Mononuclear cell (primary cell): ENCODE measurements at regions not wholly inside any gene's neighbourhood (a gene's known extent, or its start where the extent isn't known, plus 50 kb on each side); places are given as distances from the start of the nearest gene placed in this dataset.

Source experiments
- H3K27me3 ChIP-seq: 2 replicates; pipeline ENCODE4 v1.6.0; 2011; ENCODE audit warnings: low read length, control low read depth; ENCODE audit not compliant: insufficient read depth
- H3K4me1 ChIP-seq: 2 replicates; pipeline ENCODE4 v1.5.1; 2011; ENCODE audit warnings: mild to moderate bottlenecking, low read length, control low read depth; ENCODE audit not compliant: insufficient read depth
- H3K4me3 ChIP-seq: 2 replicates; pipeline ENCODE4 v1.5.1; 2011; ENCODE audit warnings: mild to moderate bottlenecking, low read length, moderate library complexity
- H3K9me3 ChIP-seq: 2 replicates; pipeline ENCODE4 v1.5.1; 2011; ENCODE audit warnings: low read depth, mild to moderate bottlenecking, control low read depth, low read length

DNA sequence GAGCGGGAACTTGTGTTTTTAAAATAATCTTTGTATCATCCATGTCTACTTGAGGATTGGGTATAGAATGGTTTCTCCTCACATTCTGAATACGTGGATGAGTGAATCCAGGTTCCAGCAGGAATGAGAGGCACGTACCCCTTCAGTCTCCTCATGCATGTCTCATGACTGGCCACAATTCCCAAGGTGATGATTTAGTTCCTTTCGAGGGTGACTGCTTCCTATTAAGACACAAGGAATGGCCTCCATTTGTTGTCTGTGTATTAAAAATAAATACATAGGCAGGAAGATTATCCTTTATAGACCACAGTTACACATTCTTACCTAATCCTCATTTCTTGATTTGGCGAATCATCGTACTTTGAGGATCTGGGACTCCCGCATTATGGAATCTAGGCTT lies 217.0 kb upstream of the LRIG1 start:
- Histone ChIP-seq H3K4me3 (no peak overlapping the region), H3K9me3 (no peaks in the 10 kb centered on the region), H3K4me1 (no peaks in the 10 kb centered on the region), H3K27me3 (no peaks in the 10 kb centered on the region)

GRCh38 chr3:66719796-66720356 lies 219.1 kb upstream of the LRIG1 start:
- Histone ChIP-seq H3K4me1 (no peaks in the 10 kb centered on the region), H3K27me3 (no peaks in the 10 kb centered on the region), H3K9me3 (no peaks in the 10 kb centered on the region), H3K4me3 (no peak overlapping the region)

DNA sequence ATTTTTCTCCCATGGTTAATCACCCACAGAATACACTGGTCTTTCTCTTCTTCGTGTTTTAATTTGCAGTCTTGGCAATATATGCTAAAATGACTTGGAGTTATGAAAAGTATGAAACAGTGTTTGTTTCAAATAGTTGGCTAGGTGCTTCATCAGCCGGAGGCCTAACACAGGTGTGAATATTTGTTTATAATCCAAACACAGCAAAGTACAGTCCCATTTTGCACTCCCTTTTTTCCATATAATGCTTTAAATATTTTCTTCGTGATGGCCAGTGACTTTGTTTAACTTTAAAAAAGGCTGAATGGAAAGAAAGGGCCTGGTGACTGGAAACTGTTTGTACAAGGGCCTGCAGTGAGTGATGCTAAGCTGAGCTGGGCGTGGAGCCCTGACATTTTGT lies 219.7 kb upstream of the LRIG1 start:
- Histone ChIP-seq H3K27me3 (no peaks in the 10 kb centered on the region), H3K4me3 (no peak overlapping the region), H3K4me1 (no peaks in the 10 kb centered on the region), H3K9me3 (no peaks in the 10 kb centered on the region)

GRCh38 chr3:66722675-66723074 lies 221.9 kb upstream of the LRIG1 start:
- H3K27me3 ChIP-seq: no peaks in the 10 kb centered on the region
- H3K9me3 ChIP-seq: no peaks in the 10 kb centered on the region
- H3K4me3 ChIP-seq: no peak overlapping the region
- H3K4me1 ChIP-seq: no peaks in the 10 kb centered on the region

- Histone ChIP-seq H3K4me1 (no peaks in the 10 kb centered on the region), H3K4me3 (no peak overlapping the region), H3K9me3 (no peaks in the 10 kb centered on the region), H3K27me3 (no peaks in the 10 kb centered on the region)
Measured at GRCh38 chr3:66723231-66723630, 222.4 kb upstream of the LRIG1 start.

DNA sequence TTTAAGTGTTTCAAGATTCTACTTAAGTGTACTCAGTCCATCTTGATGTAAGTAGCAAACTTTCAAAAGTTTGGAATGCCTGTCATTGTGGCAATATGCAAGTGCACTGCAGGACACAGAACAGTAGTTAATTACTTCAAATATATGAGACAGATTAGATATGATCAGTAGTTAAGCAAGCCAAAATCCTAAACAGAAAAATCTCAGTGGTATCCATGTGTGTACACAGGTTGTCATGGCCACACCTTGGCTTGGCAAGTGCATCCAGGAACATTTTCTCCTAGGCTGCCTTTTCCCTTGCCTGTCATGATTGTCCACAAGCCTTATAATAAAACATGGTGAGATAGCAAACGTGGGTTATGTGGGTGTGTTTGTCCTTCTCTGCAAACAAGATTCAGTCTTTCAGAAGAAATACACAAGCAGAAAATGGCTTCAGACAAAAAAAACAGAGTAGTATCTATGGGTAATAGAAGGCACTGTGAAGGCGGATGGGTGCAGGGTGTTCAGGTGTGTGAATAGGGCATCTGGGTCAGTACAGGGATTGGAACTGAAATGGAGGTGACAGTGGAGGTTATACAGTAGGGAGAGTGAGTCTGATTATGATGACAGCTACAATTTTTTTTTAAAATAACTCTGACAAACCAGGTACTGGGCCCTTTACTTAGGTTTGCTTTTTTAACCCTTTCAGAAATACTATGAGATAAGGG lies 229.0 kb upstream of the LRIG1 start:
- Histone ChIP-seq H3K27me3 (no peaks in the 10 kb centered on the region), H3K4me3 (no peak overlapping the region), H3K9me3 (no peaks in the 10 kb centered on the region), H3K4me1 (no peaks in the 10 kb centered on the region)

DNA sequence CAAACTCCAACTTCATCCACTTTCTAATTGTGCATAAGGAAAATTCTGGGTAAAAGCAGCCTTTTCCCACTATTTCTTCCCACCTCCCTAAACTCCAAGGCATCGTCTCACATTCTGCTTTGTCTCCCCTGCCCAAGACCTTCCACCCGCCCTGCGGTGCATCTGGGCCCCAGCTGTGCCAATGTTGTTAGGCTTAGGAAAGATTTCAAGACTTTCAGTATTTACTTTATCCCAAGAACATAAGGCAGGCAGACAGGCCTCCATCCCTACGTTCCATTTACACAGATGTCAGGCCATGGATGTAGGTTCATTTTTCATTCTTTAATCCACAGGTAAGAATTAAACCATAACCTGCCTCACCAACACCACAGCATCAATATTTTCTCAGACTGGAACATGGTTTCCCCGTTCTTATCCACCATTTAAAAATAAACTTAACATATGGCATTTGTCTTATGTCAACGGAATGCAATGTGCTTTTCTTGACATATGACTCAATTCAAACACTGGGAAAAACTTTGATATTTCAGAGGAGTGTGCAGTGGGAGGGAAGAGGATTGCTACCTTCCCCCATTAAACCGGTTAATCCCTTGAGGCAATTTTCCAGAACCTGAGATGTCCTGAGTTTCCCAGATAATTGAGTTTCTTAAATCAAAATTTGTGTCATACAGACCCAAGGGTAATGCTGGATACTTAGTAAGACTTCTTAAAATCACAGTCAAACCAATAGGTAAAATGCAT lies 238.0 kb upstream of the LRIG1 start:
- Histone ChIP-seq H3K9me3 (no peaks in the 10 kb centered on the region), H3K4me1 (no peaks in the 10 kb centered on the region), H3K27me3 (no peaks in the 10 kb centered on the region), H3K4me3 (no peak overlapping the region)

DNA sequence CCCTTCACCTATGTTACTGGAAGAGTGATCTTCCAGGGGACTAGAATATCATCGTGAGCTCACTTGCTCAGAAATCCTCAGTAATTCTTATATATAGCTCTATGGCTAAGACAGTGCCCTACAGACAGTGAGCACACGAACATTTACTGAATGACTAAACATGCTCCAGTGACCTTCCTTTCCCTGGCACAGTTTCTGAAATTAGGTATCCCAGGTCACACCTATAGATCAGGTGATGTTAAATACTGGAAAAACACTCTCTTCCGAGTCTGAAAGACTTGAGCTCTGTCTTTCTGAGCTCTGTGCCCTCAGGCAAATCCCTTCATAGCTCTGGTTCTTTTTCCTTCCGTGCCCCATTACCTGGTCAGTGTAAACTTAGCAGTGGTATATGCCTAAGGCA lies 239.4 kb upstream of the LRIG1 start:
- H3K4me3 ChIP-seq: no peak overlapping the region
- no peaks in the 10 kb centered on the region for H3K9me3 ChIP-seq
- H3K27me3 ChIP-seq: no peaks in the 10 kb centered on the region
- no peaks in the 10 kb centered on the region for H3K4me1 ChIP-seq

- H3K27me3 ChIP-seq: no peaks in the 10 kb centered on the region
- no peak overlapping the region for H3K4me3 ChIP-seq
- no peaks in the 10 kb centered on the region for H3K4me1 ChIP-seq
- no peaks in the 10 kb centered on the region for H3K9me3 ChIP-seq
Measured at GRCh38 chr3:66744521-66744920, 243.7 kb upstream of the LRIG1 start.

- Histone ChIP-seq H3K27me3 (no peaks in the 10 kb centered on the region), H3K9me3 (no peaks in the 10 kb centered on the region), H3K4me3 (no peak overlapping the region), H3K4me1 (no peaks in the 10 kb centered on the region)
Measured at GRCh38 chr3:66744986-66745385, 244.2 kb upstream of the LRIG1 start.

GRCh38 chr3:66747261-66747660 lies 246.4 kb upstream of the LRIG1 start:
- Histone ChIP-seq H3K27me3 (no peaks in the 10 kb centered on the region), H3K4me3 (no peak overlapping the region), H3K4me1 (no peaks in the 10 kb centered on the region), H3K9me3 (no peaks in the 10 kb centered on the region)

DNA sequence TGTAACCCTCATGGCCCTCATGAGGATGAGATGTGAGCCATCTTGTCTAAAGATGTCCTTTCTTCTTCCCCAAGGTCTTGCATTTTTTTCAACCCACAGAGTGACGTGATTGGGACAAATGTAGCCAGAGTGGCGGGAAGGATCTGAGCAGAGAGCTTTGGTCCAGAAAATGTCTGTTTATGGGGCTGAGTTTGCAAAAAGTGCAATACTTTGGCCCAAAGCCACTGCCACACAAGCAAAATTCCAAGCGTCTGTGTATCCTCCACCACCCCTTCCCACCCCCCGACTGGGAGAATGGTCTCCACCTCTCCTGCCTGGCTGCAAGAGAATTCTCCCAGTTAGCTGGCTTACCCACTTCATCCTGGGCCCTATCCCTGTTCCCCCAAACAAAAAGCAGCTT lies 246.9 kb upstream of the LRIG1 start:
- no peaks in the 10 kb centered on the region for H3K9me3 ChIP-seq
- no peaks in the 10 kb centered on the region for H3K4me1 ChIP-seq
- no peaks in the 10 kb centered on the region for H3K27me3 ChIP-seq
- no peak overlapping the region for H3K4me3 ChIP-seq

DNA sequence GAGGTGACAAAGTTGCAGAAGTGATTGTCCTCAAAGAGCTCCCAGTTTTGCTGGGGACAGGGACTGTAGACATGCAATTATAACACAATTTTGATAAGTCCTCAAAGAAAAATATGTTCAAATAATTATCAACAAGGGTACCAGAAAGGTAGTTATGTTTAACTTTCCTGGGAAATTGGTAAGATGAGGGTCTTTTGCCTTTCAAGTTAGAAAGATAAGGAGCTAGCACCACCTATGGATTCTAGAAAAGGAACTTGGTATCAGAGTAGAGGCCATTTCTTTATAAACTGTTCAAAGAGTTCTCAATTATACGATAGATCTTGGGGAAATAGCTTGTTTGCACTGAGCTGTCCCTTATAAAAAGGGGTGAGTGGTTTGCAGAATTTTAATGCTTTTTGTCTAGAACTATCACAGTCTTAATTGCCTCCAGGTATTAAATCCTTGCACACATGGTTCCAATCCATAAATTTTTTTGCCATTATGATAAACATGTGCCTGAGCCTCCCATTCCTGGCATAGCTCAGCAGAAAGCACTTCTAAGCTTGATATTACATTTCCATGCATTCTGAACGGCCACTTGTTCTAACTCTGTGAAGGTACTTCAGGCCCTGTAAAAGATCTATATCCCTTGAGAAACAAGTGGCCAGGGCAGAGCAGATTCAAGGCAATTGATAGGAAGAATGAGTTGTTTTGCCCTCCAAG lies 247.5 kb upstream of the LRIG1 start:
- H3K4me3 ChIP-seq: no peak overlapping the region
- no peaks in the 10 kb centered on the region for H3K9me3 ChIP-seq
- H3K4me1 ChIP-seq: no peaks in the 10 kb centered on the region
- no peaks in the 10 kb centered on the region for H3K27me3 ChIP-seq

- H3K4me3 ChIP-seq: no peak overlapping the region
- no peaks in the 10 kb centered on the region for H3K4me1 ChIP-seq
- H3K27me3 ChIP-seq: no peaks in the 10 kb centered on the region
- no peaks in the 10 kb centered on the region for H3K9me3 ChIP-seq
Measured at GRCh38 chr3:66751842-66752241, 246.3 kb upstream of the KBTBD8 start.

DNA sequence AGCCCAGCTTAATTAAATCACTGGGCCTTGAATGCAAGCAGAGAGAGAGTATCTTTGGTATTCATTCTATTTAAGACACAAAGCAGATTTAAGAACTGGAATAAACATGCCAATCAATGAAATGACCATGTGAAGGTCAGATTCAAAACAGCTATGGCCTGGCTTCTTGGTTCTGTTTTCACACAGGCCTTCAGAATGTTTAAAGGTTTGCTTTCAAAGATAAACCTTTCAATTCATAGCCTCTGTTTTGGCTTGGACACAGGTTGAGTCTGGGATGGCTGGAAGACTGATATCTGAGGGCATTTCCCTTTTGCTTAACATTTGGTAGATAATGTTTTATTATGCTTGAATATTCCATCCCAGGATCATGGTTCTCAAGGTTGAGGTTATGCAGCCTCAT lies 244.4 kb upstream of the KBTBD8 start:
- Histone ChIP-seq H3K4me1 (no peaks in the 10 kb centered on the region), H3K9me3 (no peaks in the 10 kb centered on the region), H3K4me3 (no peak overlapping the region), H3K27me3 (no peaks in the 10 kb centered on the region)
